GM20000 (cell line): ENCODE measurements at regions not wholly inside any gene's neighbourhood (a gene's known extent, or its start where the extent isn't known, plus 50 kb on each side); places are given as distances from the start of the nearest gene placed in this dataset.

Experiments used
- DNase-seq: peaks from one replicate; pipeline ENCODE4 v3.0.0; 2012; ENCODE audit warnings: low spot score
- CTCF ChIP-seq: IDR thresholded peaks from 2 replicates; pipeline ENCODE4 v1.5.1; 2012; ENCODE audit warnings: mild to moderate bottlenecking, control low read depth; ENCODE audit errors: extremely low read depth, missing control alignments

- no peak for TF ChIP-seq CTCF
- DNase-seq, result no peak
These were observed 93.6 kb upstream of the IL6 start for GRCh38 chr7:22633286-22633953.

GRCh38 chr7:22632674-22633073 lies 94.3 kb upstream of the IL6 start:
- no peak for DNase-seq
- no peak for TF ChIP-seq CTCF

GRCh38 chr7:22631730-22632129 lies 95.3 kb upstream of the IL6 start:
- no peak for TF ChIP-seq CTCF
- no peak for DNase-seq

- TF ChIP-seq CTCF, result no peak
- DNase-seq, result no peak
These were observed 96.9 kb upstream of the IL6 start for GRCh38 chr7:22630069-22630468.

- TF ChIP-seq CTCF, result no peak
These were observed 97.9 kb upstream of the IL6 start for GRCh38 chr7:22629056-22629455.

GRCh38 chr7:22628112-22628511 lies 98.9 kb upstream of the IL6 start:
- no peak for TF ChIP-seq CTCF
- no peak for DNase-seq

More at GRCh38 chr7:22629056-22629455, 97.9 kb upstream of the IL6 start:
- no peak for DNase-seq

- DNase-seq, result no peak
- no peak for TF ChIP-seq CTCF
These were observed 99.9 kb upstream of the IL6 start for GRCh38 chr7:22627136-22627535.
